Activated T-cell treated with anti-CD3 and anti-CD28 coated beads, Interleukin-2, amount 50 U/mL, for 4 hours (primary cell): ENCODE measurements at regions not wholly inside any gene's neighbourhood (a gene's known extent, or its start where the extent isn't known, plus 50 kb on each side); places are given as distances from the start of the nearest gene placed in this dataset.

Source experiments
- ATAC-seq, 2 donors: fragments of 200-7000 bp; cut with Tn5 transposase; one replicate each; pipeline ENCODE4 v1.10.0; 2021
- DNase-seq: peaks from one replicate; pipeline ENCODE4 v3.0.0-alpha.2; 2020
- H3K27me3 Mint-ChIP-seq: one replicate; pipeline ENCODE4 v1.8.0; 2021; ENCODE audit warnings: low read depth, mixed read lengths
- H3K36me3 Mint-ChIP-seq: one replicate; pipeline ENCODE4 v1.8.0; 2022; ENCODE audit warnings: mixed read lengths; ENCODE audit not compliant: insufficient read depth
- H3K4me1 Mint-ChIP-seq: one replicate; pipeline ENCODE4 v1.8.0; 2021; ENCODE audit warnings: low read depth, mixed read lengths
- H3K4me3 Mint-ChIP-seq: one replicate; pipeline ENCODE4 v1.8.0; 2021; ENCODE audit warnings: mild to moderate bottlenecking, moderate library complexity, mixed read lengths
- H3K9me3 Mint-ChIP-seq: one replicate; pipeline ENCODE4 v1.8.0; 2021; ENCODE audit warnings: mixed read lengths

DNA sequence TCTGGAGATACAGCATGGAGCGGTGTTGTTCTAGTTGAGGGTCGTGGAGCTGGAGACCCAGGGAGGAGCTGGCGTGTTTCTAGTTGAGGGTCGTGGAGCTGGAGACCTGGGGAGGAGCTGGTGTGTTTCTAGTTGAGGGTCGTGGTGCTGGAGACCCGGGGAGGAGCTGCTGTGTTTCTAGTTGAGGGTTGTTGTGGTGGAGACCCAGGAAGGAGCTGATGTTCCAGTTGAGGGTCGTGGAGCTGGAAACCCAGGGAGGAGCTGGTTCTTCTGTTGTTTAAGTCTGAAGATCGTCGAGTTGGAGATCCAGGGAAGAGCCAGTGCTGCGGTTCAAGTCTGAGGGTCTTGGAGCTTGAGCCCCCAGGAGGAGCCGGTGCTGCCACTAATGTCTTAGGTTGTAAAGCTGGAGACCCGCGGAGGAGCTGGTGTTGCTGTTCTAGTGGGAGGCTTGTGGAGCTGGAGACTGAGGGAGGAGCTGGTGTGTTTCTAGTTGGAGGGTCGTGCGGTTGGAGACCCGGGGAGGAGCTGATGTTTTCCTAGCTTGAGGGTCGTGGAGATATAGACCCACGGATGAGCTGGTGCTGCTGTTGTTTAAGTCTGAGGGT lies 155.3 kb downstream of the RTP5 start:
- no peak for ATAC-seq
- H3K4me3 Mint-ChIP-seq: no peak overlapping the region
- no peak for DNase-seq
- H3K36me3 Mint-ChIP-seq: peaks cover 20% of the 10 kb centered on the region
- H3K27me3 Mint-ChIP-seq: peaks cover 36% of the 10 kb centered on the region
- no peaks in the 10 kb centered on the region for H3K9me3 Mint-ChIP-seq
- H3K4me1 Mint-ChIP-seq: peaks cover 13% of the 10 kb centered on the region

DNA sequence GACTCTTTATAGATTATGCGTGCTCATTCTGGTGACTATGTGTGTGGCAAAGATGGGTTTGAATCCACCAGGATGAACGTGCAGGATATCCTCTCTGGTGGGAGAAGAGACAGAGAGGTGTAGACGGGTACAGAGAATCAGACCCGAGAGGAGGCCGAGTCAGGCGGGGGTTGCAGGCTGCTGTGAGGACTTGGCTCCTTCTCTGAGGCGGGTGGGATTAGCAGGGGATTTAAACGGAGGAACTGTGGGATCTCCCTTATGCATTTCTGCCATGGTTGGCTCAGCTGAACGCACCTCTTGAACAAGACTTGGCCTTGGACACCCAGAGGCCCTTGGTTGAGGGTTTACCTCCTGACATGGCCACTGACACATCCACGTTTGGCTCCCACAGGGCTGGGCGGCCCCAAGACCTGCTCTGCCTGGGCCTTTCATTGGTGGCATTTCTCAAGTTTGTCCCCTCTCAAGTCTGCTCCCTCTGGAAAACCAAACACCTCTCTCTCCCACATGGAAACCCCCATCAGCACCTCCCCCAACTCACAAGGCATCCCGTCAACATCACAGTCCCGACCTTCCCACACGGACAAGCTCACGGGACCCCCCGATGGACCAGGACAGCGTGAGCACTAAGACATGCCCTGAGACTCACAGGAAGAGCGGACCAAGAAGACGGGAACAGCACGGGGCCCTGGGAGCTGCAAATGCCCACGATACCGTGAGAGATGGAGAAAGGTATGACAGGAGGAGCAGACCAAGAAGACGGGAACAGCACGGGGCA lies 158.3 kb downstream of the RTP5 start:
- H3K4me3 Mint-ChIP-seq: peak overlapping the region; percentile 5
- peaks cover 22% of the 10 kb centered on the region for H3K36me3 Mint-ChIP-seq
- no peak for DNase-seq
- peaks cover 42% of the 10 kb centered on the region for H3K4me1 Mint-ChIP-seq
- no peak for ATAC-seq
- peaks cover 27% of the 10 kb centered on the region for H3K27me3 Mint-ChIP-seq
- no peaks in the 10 kb centered on the region for H3K9me3 Mint-ChIP-seq

DNA sequence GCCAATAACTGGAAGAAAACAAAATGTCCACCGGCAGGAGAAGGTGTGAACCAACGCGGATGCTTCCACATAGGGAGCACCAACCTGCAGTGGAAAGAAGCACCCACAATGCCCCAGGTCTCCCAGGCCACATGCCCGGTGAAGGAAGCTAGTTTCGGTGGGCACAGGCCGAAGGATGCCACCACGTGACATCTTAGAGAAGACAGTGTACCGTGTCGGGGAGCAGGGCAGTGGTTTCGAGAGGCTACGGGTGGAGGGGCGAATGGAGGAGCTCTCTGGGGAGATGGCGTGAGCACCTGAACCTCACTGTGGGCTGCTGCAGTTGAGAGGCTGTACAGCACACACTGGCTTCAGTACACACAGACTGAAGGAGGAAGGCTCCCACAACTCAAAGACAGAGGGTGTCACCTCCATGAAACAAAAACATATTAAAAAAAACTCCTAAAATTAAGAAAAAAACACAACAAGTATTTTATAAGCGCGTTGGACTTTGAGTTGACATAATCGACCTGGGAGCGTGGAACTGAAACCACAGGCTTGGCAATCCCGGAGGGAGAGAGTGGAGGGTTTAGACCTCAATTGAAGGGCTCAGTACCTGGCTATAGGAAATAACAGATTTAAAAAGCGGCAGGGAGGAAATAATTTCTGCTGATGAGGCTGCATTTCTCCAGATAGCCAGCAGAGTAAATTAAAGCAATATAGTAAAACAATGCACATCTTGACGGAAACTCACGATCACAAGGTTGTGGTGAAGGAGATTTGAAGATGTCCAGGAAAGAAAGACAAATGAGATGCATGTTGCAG lies 160.1 kb downstream of the RTP5 start:
- no peak for DNase-seq
- Mint-ChIP-seq H3K27me3 (peaks cover 16% of the 10 kb centered on the region), H3K4me3 (no peak overlapping the region), H3K9me3 (no peaks in the 10 kb centered on the region), H3K4me1 (peaks cover 51% of the 10 kb centered on the region), H3K36me3 (peaks cover 16% of the 10 kb centered on the region)
- ATAC-seq: no peak

DNA sequence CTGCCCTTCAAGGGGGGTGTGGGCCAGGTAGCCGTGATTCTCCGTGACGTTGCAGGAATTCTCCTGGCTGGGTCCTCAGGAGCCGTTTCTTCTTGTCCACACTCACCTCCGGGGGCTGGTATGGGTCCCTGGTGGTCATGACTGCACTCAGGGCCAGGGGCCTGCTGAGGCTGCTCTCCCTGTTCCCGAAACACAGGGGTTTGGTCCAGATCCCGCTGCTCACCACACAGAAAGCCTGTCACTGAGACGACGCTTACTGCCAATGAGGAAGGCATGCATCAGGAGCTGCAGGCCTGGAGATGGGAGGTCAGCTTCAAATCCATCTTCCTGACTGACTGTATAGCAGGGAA lies 160.7 kb downstream of the RTP5 start:
- H3K36me3 Mint-ChIP-seq: peaks cover 12% of the 10 kb centered on the region
- peaks cover 14% of the 10 kb centered on the region for H3K27me3 Mint-ChIP-seq
- no peaks in the 10 kb centered on the region for H3K9me3 Mint-ChIP-seq
- no peak overlapping the region for H3K4me3 Mint-ChIP-seq
- DNase-seq (no peak), ATAC-seq (no peak)
- H3K4me1 Mint-ChIP-seq: peaks cover 51% of the 10 kb centered on the region

DNA sequence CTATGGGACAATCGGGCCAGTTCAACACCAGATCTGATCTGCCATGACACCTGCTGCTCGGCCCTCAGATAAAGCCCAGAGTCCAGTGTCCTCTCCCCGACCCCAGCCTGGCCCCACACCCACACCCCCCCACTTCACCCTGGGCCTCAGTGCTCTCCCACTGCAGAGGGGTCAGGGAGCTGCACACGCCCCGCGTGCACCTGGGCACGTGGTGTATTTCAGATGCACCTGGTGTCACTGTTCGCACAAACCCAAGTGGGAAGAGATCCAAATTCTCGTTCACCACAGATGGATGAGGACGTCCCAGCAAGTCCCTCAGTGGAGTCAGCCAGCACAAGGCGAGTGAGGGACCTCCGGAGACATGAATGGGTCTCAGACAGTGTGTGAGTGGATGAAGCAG lies 161.3 kb downstream of the RTP5 start:
- peaks cover 51% of the 10 kb centered on the region for H3K4me1 Mint-ChIP-seq
- peak overlapping the region; percentile 83 for H3K4me3 Mint-ChIP-seq
- no peak for ATAC-seq
- peaks cover 14% of the 10 kb centered on the region for H3K27me3 Mint-ChIP-seq
- no peaks in the 10 kb centered on the region for H3K9me3 Mint-ChIP-seq
- DNase-seq: no peak
- peaks cover 9% of the 10 kb centered on the region for H3K36me3 Mint-ChIP-seq

DNA sequence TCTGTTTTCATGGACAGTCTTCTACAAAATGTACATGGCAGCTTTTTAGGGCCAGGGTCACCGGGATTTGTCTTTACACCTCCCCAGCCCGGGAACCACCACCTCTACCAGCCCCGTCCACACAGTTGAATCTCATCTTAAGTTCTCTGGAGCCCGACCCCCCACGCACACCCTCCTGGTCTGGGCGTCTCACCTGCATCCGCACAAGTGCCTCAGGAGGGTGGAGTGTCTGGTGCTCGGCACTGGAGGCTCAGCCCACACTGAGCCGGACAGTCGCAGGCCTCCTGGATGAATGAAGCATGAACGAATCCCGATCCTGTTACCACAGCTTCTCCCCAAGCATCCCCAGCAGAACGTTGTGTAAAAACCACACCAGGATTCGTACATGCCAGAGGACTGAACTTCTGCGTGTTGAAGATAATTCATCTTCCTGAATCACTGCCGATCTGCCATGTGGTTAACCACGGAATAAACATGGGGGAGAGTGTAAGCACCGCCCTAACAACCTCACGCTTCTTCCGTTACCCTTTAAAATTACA lies 162.0 kb downstream of the RTP5 start:
- H3K4me1 Mint-ChIP-seq: peaks cover 51% of the 10 kb centered on the region
- ATAC-seq (peak; percentile 94 to 96), DNase-seq (peak; percentile 55)
- peak overlapping the region; percentile 83 for H3K4me3 Mint-ChIP-seq
- peaks cover 11% of the 10 kb centered on the region for H3K27me3 Mint-ChIP-seq
- H3K36me3 Mint-ChIP-seq: peaks cover 9% of the 10 kb centered on the region
- no peaks in the 10 kb centered on the region for H3K9me3 Mint-ChIP-seq

DNA sequence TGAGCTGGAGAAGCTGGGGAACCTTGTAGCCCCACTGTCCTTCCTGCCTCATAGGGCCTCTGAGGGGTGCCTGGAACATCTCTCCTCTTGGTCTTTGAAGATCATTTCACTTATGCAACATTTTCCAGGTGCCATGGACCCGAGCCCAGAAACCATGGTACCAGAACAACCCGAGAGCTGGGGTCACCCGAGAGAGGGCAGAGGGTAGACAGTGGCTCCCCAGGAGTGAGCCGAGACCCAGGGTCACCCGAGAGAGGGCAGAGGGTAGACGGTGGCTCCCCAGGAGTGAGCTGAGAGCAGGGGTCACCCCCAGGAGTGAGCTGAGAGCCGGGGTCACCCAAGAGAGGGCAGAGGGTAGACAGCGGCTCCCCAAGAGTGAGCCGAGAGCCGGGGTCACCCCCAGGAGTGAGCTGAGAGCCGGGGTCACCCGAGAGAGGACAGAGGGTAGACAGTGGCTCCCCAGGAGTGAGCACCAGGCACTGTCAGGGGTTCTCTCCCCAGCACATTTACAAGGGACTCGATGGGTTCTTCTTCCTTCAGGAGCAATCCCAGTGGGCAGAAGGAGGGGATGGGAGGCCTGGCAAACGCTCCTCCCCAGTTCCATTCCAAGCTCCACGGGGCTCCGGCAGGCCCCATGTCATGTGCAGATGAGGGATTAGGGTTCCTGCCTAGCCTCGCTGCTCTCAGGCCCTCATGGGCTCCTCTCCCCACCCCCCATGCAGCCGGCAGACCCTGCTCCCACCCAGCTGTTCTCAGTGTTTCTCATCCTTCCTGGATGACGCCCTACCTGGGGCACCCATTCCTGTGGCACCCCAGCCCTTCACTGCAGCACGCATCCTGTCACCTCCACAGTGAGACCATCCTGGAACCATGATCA lies 163.5 kb downstream of the RTP5 start:
- DNase-seq: no peak

DNA sequence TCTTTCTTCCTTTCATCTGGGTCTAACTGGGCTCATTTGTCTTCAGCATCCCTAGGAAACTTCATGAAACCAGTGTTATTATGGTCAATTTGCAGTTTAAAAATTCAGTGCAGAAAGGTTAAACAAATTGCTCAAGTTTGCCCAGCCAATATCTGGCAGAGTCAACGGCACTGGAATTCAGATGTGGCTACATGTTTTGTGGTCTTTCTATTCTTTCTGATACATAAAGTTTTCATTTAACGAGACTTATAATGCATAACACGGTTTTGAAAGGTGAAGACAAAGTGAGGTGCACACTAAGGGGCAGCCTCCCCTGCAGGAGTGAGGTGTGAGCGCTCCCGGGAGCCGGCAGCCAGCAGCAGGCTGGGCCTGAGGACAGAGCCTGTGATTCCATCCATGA lies 164.6 kb downstream of the RTP5 start:
- no peak for DNase-seq
- H3K4me3 Mint-ChIP-seq: no peak overlapping the region
- H3K4me1 Mint-ChIP-seq: peaks cover 52% of the 10 kb centered on the region
- no peak for ATAC-seq
- H3K9me3 Mint-ChIP-seq: no peaks in the 10 kb centered on the region
- H3K27me3 Mint-ChIP-seq: peaks cover 15% of the 10 kb centered on the region
- H3K36me3 Mint-ChIP-seq: peaks cover 4% of the 10 kb centered on the region

More for the DNA sequence above, 163.5 kb downstream of the RTP5 start:
- Mint-ChIP-seq H3K4me3 (no peak overlapping the region), H3K9me3 (no peaks in the 10 kb centered on the region), H3K4me1 (peaks cover 53% of the 10 kb centered on the region), H3K36me3 (peaks cover 7% of the 10 kb centered on the region), H3K27me3 (peaks cover 12% of the 10 kb centered on the region)
- no peak for ATAC-seq

DNA sequence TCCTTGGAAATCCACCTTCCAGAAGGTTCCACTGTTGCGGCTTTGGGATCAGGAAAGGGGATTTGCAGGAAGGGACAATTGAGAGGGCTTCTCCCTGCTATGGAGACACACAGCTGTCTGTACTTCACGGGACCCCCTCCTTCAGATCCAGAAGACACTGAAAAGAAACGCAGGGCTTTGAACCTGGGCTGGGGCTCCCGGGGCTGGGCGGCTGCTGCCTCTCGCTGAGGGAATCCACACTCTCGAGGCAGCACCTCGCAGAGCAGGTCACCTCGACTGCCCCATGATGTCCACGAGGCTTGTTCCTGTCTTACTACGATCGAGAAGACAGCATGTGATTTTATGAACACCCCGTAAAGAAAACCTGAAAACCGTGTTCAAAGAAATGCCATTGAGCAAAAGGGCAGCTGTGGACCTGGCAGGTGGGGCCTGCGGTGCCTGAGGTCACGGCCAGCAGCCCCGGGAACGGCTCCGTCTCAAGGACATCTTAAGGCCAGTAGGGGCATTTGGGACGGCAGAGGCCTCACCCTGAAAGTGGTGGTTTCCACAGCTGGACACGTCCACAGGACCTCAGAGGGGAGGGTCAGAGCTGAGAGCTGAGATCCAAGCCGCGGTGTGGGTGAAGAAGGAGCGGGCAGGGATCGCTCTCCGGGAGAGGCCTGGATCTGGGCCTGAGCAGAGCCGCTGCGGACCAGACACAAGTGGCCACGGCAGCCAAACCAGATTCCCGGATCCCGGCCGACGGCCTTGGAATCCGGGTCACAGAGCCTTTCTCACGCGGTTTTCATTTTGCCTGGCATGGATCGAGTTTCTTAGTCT lies 165.7 kb downstream of the RTP5 start:
- no peak for ATAC-seq
- no peak overlapping the region for H3K4me3 Mint-ChIP-seq
- H3K36me3 Mint-ChIP-seq: no peaks in the 10 kb centered on the region
- peaks cover 12% of the 10 kb centered on the region for H3K27me3 Mint-ChIP-seq
- H3K9me3 Mint-ChIP-seq: no peaks in the 10 kb centered on the region
- no peak for DNase-seq
- peaks cover 42% of the 10 kb centered on the region for H3K4me1 Mint-ChIP-seq

DNA sequence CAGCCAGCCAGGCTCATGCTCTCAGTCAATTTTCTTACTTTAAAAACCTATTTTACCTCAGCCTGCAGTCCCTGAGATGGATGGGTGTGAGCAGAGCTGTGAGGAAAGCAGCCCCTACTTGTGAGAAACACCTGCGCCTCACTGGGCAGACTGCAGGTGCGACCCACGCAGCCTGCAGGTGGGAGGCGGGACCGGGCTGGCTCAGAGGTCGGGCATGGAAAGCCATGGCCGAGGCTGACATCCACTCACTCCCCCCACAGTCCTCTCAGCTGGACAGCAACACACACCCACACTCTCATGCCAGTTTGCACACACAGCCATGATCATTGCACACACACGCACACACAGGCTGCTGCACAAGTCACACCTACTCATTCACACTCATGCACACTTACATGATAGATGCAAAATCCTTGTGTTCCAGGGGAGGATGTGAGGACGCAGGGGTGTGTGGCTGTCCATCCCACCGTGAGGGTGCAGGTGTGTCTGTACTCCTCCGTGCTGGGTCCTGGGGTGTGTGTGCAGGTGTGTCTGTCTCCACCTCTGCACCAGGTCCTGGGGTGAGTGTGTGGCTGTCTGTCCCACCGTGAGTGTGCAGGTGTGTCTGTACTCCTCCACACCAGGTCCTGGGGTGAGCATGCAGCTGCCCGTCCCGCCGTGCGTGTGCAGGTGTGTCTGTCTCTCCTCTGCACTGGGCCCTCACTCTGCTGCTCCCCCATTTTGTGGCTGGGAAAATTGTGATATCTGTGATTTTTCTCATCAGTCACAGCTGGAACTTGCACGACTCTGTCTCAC lies 166.5 kb downstream of the RTP5 start:
- H3K36me3 Mint-ChIP-seq: no peaks in the 10 kb centered on the region
- no peak for ATAC-seq
- DNase-seq: no peak
- no peak overlapping the region for H3K4me3 Mint-ChIP-seq
- H3K27me3 Mint-ChIP-seq: peaks cover 12% of the 10 kb centered on the region
- H3K9me3 Mint-ChIP-seq: no peaks in the 10 kb centered on the region
- H3K4me1 Mint-ChIP-seq: peaks cover 34% of the 10 kb centered on the region

DNA sequence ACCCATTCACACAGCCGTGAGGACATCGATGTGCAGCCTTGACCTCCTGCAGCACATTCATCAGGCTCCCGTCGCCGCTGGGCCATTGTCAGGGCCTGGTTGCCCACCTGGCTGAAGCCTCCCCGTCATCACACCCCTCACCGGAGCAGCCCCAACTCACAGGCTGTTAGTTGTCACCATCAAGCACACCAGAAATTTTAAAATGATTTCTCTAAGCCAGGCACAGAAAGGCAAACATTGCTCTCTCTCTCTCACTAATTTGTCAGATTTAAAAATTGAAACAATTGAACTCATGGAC lies 167.1 kb downstream of the RTP5 start:
- DNase-seq (no peak), ATAC-seq (no peak)
- Mint-ChIP-seq H3K4me3 (no peak overlapping the region), H3K9me3 (no peaks in the 10 kb centered on the region), H3K36me3 (no peaks in the 10 kb centered on the region), H3K4me1 (peaks cover 28% of the 10 kb centered on the region), H3K27me3 (peaks cover 12% of the 10 kb centered on the region)

DNA sequence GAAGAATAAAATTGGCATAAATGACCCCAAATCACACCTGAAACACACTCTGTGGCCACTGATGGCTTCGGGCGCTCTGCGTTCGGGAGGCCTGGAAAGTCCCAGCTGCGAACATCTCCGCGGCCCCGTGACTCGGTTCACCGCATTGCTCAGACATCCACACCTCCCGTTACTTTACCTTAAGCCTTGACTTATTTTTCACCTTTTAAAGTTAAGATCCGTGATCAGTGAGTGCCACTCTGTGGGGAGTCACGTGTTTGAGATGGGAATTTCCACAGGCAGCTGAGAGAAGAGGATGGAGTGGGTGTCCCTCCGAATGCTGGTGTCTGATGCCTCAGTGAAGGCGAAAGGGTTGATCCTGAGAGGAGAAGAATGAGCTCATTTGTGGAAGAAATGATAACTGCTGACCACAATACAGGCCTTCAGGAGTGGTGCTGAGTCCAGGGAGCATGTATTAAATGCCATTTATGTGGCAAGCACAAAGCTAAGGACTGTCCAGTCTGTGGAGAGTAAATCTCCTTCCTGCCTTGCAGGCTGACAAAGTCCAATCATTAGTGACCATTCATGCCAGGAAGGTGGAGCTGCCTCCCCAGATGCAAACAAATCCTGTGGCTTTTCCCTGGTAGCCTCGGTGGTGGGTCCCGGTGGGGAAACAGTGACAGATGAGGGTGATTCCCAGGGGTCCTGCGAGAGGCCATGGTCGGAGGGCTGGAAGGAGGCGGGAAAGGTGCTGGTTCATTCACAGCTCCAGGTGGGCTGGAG lies 168.8 kb downstream of the RTP5 start:
- no peaks in the 10 kb centered on the region for H3K36me3 Mint-ChIP-seq
- DNase-seq: no peak
- ATAC-seq: no peak
- no peaks in the 10 kb centered on the region for H3K9me3 Mint-ChIP-seq
- no peak overlapping the region for H3K4me3 Mint-ChIP-seq
- peaks cover 18% of the 10 kb centered on the region for H3K27me3 Mint-ChIP-seq
- H3K4me1 Mint-ChIP-seq: peaks cover 15% of the 10 kb centered on the region
